ENCODE measurements at regions not wholly inside any gene's neighbourhood (a gene's known extent, or its start where the extent isn't known, plus 50 kb on each side); places are given as distances from the start of the nearest gene placed in this dataset.
A peak's percentile ranks its signal among the peaks of the same experiment; 100 is the strongest.

GRCh38 chr1:113185463-113186104 lies 112.6 kb downstream of the LRIG2 start:
- no peak for TF ChIP-seq CTCF (IDR thresholded peaks at IDR 0.05; ENCODE audit: insufficient read depth, low read depth, low read length)
- H3K4me3 ChIP-seq (ENCODE audit: low read depth, low read length) = no peak overlapping the region
- no peak for DNase-seq (ENCODE audit: low read depth)

GRCh38 chr1:113190078-113190477 lies 117.1 kb downstream of the LRIG2 start:
- H3K4me3 ChIP-seq (ENCODE audit: low read depth, low read length) = no peak overlapping the region
- TF ChIP-seq CTCF (IDR thresholded peaks at IDR 0.05; ENCODE audit: insufficient read depth, low read depth, low read length) = no peak
- DNase-seq (ENCODE audit: low read depth) = no peak

- no peak overlapping the region for H3K4me3 ChIP-seq (ENCODE audit: low read depth, low read length)
- TF ChIP-seq CTCF (IDR thresholded peaks at IDR 0.05; ENCODE audit: insufficient read depth, low read depth, low read length) = no peak
- peak; percentile 8 for DNase-seq (ENCODE audit: low read depth)
Observed at GRCh38 chr1:113190930-113191329, 117.9 kb downstream of the LRIG2 start.

- no peak for TF ChIP-seq CTCF (IDR thresholded peaks at IDR 0.05; ENCODE audit: insufficient read depth, low read depth, low read length)
- peak; percentile 3 for DNase-seq (ENCODE audit: low read depth)
- no peak overlapping the region for H3K4me3 ChIP-seq (ENCODE audit: low read depth, low read length)
Observed at GRCh38 chr1:113191579-113192076, 118.6 kb downstream of the LRIG2 start.

GRCh38 chr1:113192242-113192641 lies 119.2 kb downstream of the LRIG2 start:
- no peak overlapping the region for H3K4me3 ChIP-seq (ENCODE audit: low read depth, low read length)
- DNase-seq (ENCODE audit: low read depth) = no peak
- TF ChIP-seq CTCF (IDR thresholded peaks at IDR 0.05; ENCODE audit: insufficient read depth, low read depth, low read length) = no peak

GRCh38 chr1:113192980-113193379 lies 120.0 kb downstream of the LRIG2 start:
- no peak for DNase-seq (ENCODE audit: low read depth)
- TF ChIP-seq CTCF (IDR thresholded peaks at IDR 0.05; ENCODE audit: insufficient read depth, low read depth, low read length) = no peak
- no peak overlapping the region for H3K4me3 ChIP-seq (ENCODE audit: low read depth, low read length)
